Loucy (cell line): ENCODE measurements at regions not wholly inside any gene's neighbourhood (a gene's known extent, or its start where the extent isn't known, plus 50 kb on each side); places are given as distances from the start of the nearest gene placed in this dataset.

Experiments used
- H2AFZ ChIP-seq: fragments of 200-600 bp; sonication (generic); 2 replicates; pipeline ENCODE4 v1.6.0; 2016; ENCODE audit warnings: antibody characterized with exemption, mild to moderate bottlenecking, low read length, moderate library complexity
- H3F3A ChIP-seq: fragments of 200-600 bp; 2 replicates; pipeline ENCODE4 v1.6.0; 2016; ENCODE audit warnings: antibody characterized with exemption, low read depth, mild to moderate bottlenecking
- H3K27me3 ChIP-seq: fragments of 200-600 bp; sonication (generic); 2 replicates; pipeline ENCODE4 v1.6.1; 2014; ENCODE audit warnings: low read length, mild to moderate bottlenecking; ENCODE audit not compliant: insufficient read depth, poor library complexity, severe bottlenecking
- H3K36me3 ChIP-seq: fragments of 200-600 bp; sonication (generic); 2 replicates; pipeline ENCODE4 v1.6.1; 2016; ENCODE audit warnings: low read length; ENCODE audit not compliant: insufficient read depth
- H3K4me1 ChIP-seq: fragments of 200-600 bp; sonication (generic); 2 replicates; pipeline ENCODE4 v1.5.1; 2014; ENCODE audit warnings: low read length, mild to moderate bottlenecking; ENCODE audit not compliant: insufficient read depth, poor library complexity, severe bottlenecking
- H3K4me2 ChIP-seq: fragments of 200-600 bp; sonication (generic); 2 replicates; pipeline ENCODE4 v1.6.0; 2014; ENCODE audit warnings: antibody characterized with exemption, low read length, low read depth, mild to moderate bottlenecking; ENCODE audit not compliant: poor library complexity, severe bottlenecking
- H3K4me3 ChIP-seq: fragments of 200-600 bp; sonication (generic); 2 replicates; pipeline ENCODE4 v1.5.1; 2014; ENCODE audit warnings: low read length, mild to moderate bottlenecking, mixed read lengths; ENCODE audit not compliant: poor library complexity, severe bottlenecking
- H3K79me2 ChIP-seq: fragments of 200-600 bp; sonication (generic); 2 replicates; pipeline ENCODE4 v1.6.1; 2014; ENCODE audit warnings: low read length; ENCODE audit not compliant: insufficient read depth
- H3K9ac ChIP-seq: fragments of 200-600 bp; sonication (generic); 2 replicates; pipeline ENCODE4 v1.6.0; 2014; ENCODE audit warnings: mild to moderate bottlenecking, low read depth, low read length, moderate library complexity; ENCODE audit not compliant: poor library complexity, severe bottlenecking
- H3K9me2 ChIP-seq: fragments of 200-600 bp; sonication (generic); replicated peaks from 2 replicates; pipeline ENCODE4 v1.6.1; 2016; ENCODE audit warnings: low read depth, low read length, mixed read lengths
- H3K9me3 ChIP-seq: fragments of 200-600 bp; sonication (generic); 2 replicates; pipeline ENCODE4 v1.6.1; 2014; ENCODE audit warnings: mild to moderate bottlenecking, antibody characterized with exemption, low read length, low read depth; ENCODE audit not compliant: insufficient read depth
- H4K20me1 ChIP-seq: fragments of 200-600 bp; sonication (generic); 2 replicates; pipeline ENCODE4 v1.6.0; 2014; ENCODE audit warnings: antibody characterized with exemption, low read length, mild to moderate bottlenecking; ENCODE audit not compliant: insufficient read depth, poor library complexity, severe bottlenecking
- EZH2phosphoT487 ChIP-seq: fragments of 200-600 bp; IDR thresholded peaks from 2 replicates; pipeline ENCODE4 v1.6.1; 2018; ENCODE audit warnings: antibody characterized with exemption, mild to moderate bottlenecking, moderate library complexity, borderline replicate concordance
- TF ChIP-seq, protein P1 (sequence below): fragments of 200-600 bp; sonication (generic); conservative IDR thresholded peaks from 2 replicates; pipeline ENCODE4 v1.5.1; 2014; ENCODE audit warnings: mild to moderate bottlenecking, antibody characterized with exemption, low read length

DNA sequence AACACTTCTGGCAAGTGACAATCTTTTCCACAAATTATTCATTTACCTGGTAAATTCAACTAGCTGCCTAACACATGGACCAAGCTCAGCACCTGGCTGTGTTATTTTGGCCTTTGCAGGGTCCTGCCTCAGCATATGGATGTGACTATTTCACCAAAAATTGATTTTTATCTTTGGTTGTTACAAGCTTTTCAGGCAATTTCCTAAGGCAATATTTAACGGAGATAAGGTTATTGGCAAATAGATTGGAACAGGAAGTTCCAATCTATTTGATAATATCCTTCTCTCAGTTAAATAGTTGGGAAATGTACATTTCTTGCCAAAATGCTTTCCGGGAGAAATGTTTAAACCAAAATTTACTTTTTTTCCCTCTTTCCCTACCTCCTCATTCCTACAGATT is 415.2 kb upstream of the SMARCA2 start:
- H3K9me2 ChIP-seq = no peaks in the 10 kb centered on the region
- H3F3A ChIP-seq = no peaks in the 10 kb centered on the region
- no peak overlapping the region for H3K9ac ChIP-seq
- no peaks in the 10 kb centered on the region for H3K36me3 ChIP-seq
- H4K20me1 ChIP-seq = no peaks in the 10 kb centered on the region
- TF ChIP-seq, protein P1, sequence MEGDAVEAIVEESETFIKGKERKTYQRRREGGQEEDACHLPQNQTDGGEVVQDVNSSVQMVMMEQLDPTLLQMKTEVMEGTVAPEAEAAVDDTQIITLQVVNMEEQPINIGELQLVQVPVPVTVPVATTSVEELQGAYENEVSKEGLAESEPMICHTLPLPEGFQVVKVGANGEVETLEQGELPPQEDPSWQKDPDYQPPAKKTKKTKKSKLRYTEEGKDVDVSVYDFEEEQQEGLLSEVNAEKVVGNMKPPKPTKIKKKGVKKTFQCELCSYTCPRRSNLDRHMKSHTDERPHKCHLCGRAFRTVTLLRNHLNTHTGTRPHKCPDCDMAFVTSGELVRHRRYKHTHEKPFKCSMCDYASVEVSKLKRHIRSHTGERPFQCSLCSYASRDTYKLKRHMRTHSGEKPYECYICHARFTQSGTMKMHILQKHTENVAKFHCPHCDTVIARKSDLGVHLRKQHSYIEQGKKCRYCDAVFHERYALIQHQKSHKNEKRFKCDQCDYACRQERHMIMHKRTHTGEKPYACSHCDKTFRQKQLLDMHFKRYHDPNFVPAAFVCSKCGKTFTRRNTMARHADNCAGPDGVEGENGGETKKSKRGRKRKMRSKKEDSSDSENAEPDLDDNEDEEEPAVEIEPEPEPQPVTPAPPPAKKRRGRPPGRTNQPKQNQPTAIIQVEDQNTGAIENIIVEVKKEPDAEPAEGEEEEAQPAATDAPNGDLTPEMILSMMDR = no peak
- no peak for TF ChIP-seq EZH2phosphoT487
- H3K9me3 ChIP-seq = no peaks in the 10 kb centered on the region
- no peak overlapping the region for H3K4me2 ChIP-seq
- no peaks in the 10 kb centered on the region for H3K4me1 ChIP-seq
- H3K27me3 ChIP-seq = no peaks in the 10 kb centered on the region
- no peaks in the 10 kb centered on the region for H3K79me2 ChIP-seq
- H3K4me3 ChIP-seq = no peak overlapping the region
- H2AFZ ChIP-seq = no peak overlapping the region

DNA sequence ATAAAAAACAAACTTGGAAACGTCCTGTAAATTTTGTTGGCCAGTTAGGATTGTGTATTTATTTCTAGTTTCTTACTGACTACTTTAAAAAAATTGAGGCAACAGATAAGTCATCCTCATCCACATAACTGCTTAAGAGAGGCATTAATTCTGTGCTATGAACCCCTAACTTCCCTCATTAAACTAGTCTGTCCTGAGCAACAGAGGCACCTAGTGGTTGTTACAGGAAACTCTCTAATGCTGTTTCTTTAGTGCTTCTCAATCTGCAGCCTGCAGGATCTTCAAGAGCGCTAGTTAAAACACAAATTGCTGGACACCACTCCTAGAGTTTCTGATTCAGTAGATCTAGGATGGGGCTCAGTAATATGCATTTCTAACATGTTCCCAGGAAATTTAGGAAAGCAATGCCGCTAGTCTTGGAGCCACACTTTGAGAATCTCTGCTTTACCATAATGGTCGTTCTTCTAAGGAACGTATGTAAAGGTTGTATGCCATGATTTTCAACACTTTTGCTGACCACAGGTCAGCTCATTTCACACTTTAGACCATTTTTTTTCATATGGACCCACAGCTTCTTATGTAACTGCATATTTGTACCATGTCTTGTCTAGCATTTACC is 410.1 kb upstream of the SMARCA2 start:
- H3K4me2 ChIP-seq = no peak overlapping the region

DNA sequence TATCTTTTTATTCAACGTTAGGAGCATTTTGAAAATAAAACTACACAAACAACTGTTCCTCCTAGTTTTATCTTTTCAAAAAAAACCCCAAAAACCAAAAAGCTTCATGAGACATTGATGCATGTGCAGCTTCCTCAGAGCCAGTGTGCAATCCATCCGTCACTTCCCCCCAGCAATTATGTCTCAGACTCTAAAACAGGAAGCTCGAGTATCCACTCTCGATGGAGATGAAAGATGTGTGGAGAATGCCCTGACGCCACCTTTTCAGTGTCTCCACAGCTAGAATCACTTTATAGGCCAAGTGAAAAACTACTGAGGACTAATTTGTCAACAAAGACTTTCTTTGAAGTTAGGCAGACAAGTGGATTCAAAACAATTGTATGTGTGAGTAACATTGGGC is 408.9 kb upstream of the SMARCA2 start:
- H3K4me1 ChIP-seq = no peaks in the 10 kb centered on the region
- no peaks in the 10 kb centered on the region for H3F3A ChIP-seq
- no peaks in the 10 kb centered on the region for H3K9me2 ChIP-seq
- H3K9ac ChIP-seq = no peak overlapping the region
- no peak overlapping the region for H3K4me2 ChIP-seq
- TF ChIP-seq, protein P1 = no peak
- no peak for TF ChIP-seq EZH2phosphoT487
- no peak overlapping the region for H3K4me3 ChIP-seq
- H4K20me1 ChIP-seq = no peaks in the 10 kb centered on the region
- no peaks in the 10 kb centered on the region for H3K9me3 ChIP-seq
- no peaks in the 10 kb centered on the region for H3K79me2 ChIP-seq
- H3K36me3 ChIP-seq = no peaks in the 10 kb centered on the region
- no peaks in the 10 kb centered on the region for H3K27me3 ChIP-seq
- no peak overlapping the region for H2AFZ ChIP-seq

More for the DNA sequence above, 410.1 kb upstream of the SMARCA2 start:
- Histone ChIP-seq H3K79me2 (no peaks in the 10 kb centered on the region), H3K4me3 (no peak overlapping the region), H3F3A (no peaks in the 10 kb centered on the region), H3K9ac (no peak overlapping the region), H3K9me3 (no peaks in the 10 kb centered on the region), H3K9me2 (no peaks in the 10 kb centered on the region), H3K4me1 (no peaks in the 10 kb centered on the region), H3K27me3 (no peaks in the 10 kb centered on the region), H3K36me3 (no peaks in the 10 kb centered on the region), H4K20me1 (no peaks in the 10 kb centered on the region), H2AFZ (no peak overlapping the region)
- TF ChIP-seq, protein P1 = peak; percentile 87
- no peak for TF ChIP-seq EZH2phosphoT487
